ENCODE measurements at regions not wholly inside any gene's neighbourhood (a gene's known extent, or its start where the extent isn't known, plus 50 kb on each side); places are given as distances from the start of the nearest gene placed in this dataset.

- no peak for DNase-seq
- H3K27me3 ChIP-seq: no peaks in the 10 kb centered on the region
- no peak overlapping the region for H3K4me3 ChIP-seq (ENCODE audit: low read depth, low read length)
- no peaks in the 10 kb centered on the region for H3K36me3 ChIP-seq
- no peak for TF ChIP-seq CTCF (IDR thresholded peaks at IDR 0.05; ENCODE audit: low read depth, low read length)
- H3K4me1 ChIP-seq: peaks cover 5% of the 10 kb centered on the region; the same call in 1 of the 2 replicates
- no peaks in the 10 kb centered on the region for H3K9me3 ChIP-seq
Measured at GRCh38 chr4:125722009-125722408, 407.3 kb downstream of the FAT4 start.

GRCh38 chr4:125725957-125726525 is 411.3 kb downstream of the FAT4 start:
- no peaks in the 10 kb centered on the region for H3K36me3 ChIP-seq
- H3K4me1 ChIP-seq: no peaks in the 10 kb centered on the region
- H3K9me3 ChIP-seq: no peaks in the 10 kb centered on the region
- no peak for DNase-seq
- no peak for TF ChIP-seq CTCF (IDR thresholded peaks at IDR 0.05; ENCODE audit: low read depth, low read length)
- no peaks in the 10 kb centered on the region for H3K27me3 ChIP-seq
- no peak overlapping the region for H3K4me3 ChIP-seq (ENCODE audit: low read depth, low read length)

DNA sequence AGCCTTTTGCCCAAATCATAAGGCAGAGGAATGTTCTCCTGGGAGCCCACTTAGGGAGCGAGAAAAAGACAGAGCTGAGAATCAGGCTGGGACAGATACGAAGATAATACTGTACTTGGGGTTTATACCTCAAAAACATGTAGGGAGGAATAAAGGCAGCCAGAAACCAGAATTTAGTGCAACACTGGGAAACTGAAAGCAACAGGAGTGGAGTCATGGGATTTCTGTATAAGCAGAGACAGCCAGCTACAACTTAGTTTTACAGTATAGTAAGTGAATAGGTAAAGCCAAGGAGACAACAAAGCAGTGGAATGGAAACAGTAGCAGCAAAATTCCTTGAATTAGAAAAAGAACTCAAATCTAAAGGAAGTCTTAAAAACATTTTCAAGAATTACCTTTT is 413.2 kb downstream of the FAT4 start:
- no peaks in the 10 kb centered on the region for H3K27me3 ChIP-seq
- TF ChIP-seq CTCF (IDR thresholded peaks at IDR 0.05; ENCODE audit: low read depth, low read length): no peak
- no peaks in the 10 kb centered on the region for H3K9me3 ChIP-seq
- no peaks in the 10 kb centered on the region for H3K36me3 ChIP-seq
- no peak for DNase-seq
- H3K4me1 ChIP-seq: no peaks in the 10 kb centered on the region
- no peak overlapping the region for H3K4me3 ChIP-seq (ENCODE audit: low read depth, low read length)

DNA sequence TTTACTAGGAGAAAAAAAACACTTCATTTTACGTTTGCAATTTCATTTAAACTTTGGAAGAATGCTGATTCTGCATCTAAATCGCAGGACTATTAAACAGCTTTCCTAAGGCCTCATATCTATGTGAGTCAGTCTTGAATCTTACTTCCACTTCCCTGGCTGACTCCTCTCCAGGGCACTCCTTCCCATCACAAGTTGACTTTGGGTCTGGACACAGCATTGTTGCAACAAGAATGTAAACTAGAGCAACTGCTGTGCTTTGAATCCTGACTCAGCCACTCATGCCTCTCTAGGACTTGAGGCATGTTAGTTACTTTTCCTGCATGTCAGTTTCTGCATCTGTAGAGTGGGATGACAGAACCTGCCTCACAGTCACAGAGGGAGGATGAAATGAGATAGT is 413.8 kb downstream of the FAT4 start:
- H3K36me3 ChIP-seq: no peaks in the 10 kb centered on the region
- no peak overlapping the region for H3K4me3 ChIP-seq (ENCODE audit: low read depth, low read length)
- H3K9me3 ChIP-seq: no peaks in the 10 kb centered on the region
- no peak for TF ChIP-seq CTCF (IDR thresholded peaks at IDR 0.05; ENCODE audit: low read depth, low read length)
- no peaks in the 10 kb centered on the region for H3K27me3 ChIP-seq
- no peak for DNase-seq
- H3K4me1 ChIP-seq: no peaks in the 10 kb centered on the region

GRCh38 chr4:125729171-125729570 is 414.4 kb downstream of the FAT4 start:
- Histone ChIP-seq H3K4me3 (ENCODE audit: low read depth, low read length) (no peak overlapping the region), H3K36me3 (no peaks in the 10 kb centered on the region), H3K27me3 (no peaks in the 10 kb centered on the region), H3K4me1 (no peaks in the 10 kb centered on the region), H3K9me3 (no peaks in the 10 kb centered on the region)
- no peak for TF ChIP-seq CTCF (IDR thresholded peaks at IDR 0.05; ENCODE audit: low read depth, low read length)
- no peak for DNase-seq

DNA sequence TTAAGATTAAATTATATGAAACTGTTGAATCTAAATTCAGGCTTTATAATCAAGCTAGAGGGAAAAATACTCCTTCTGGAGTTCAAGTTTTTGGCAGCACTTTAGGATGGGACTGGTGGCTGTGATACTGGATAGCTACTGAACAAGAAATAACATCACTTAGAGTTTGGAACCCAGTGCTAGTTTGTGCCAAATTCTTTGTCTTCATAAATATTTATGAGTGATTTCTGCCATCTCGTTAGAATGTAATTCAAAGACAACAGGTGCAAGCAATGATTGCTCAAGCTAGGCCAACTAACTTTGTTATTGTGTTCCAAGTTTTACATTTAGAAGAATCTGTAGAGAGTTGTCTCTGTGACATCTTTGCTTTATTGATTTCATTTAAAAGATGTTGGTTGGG is 417.9 kb downstream of the FAT4 start:
- H3K4me3 ChIP-seq (ENCODE audit: low read depth, low read length): no peak overlapping the region
- H3K4me1 ChIP-seq: no peaks in the 10 kb centered on the region
- no peaks in the 10 kb centered on the region for H3K27me3 ChIP-seq
- DNase-seq: no peak
- no peaks in the 10 kb centered on the region for H3K36me3 ChIP-seq
- no peaks in the 10 kb centered on the region; the same call in 1 of the 2 replicates for H3K9me3 ChIP-seq
- TF ChIP-seq CTCF (IDR thresholded peaks at IDR 0.05; ENCODE audit: low read depth, low read length): no peak

Measured in BE2C (cell line).